NCI-H446 treated with DMSO at 0.1 percent for 48 hours (cell line): ENCODE measurements at regions not wholly inside any gene's neighbourhood (a gene's known extent, or its start where the extent isn't known, plus 50 kb on each side); places are given as distances from the start of the nearest gene placed in this dataset.

ENCODE experiments used
- DNase-seq: peaks from one replicate; lab custom pipeline; 2025; lab: John Stamatoyannopoulos, UW

DNA sequence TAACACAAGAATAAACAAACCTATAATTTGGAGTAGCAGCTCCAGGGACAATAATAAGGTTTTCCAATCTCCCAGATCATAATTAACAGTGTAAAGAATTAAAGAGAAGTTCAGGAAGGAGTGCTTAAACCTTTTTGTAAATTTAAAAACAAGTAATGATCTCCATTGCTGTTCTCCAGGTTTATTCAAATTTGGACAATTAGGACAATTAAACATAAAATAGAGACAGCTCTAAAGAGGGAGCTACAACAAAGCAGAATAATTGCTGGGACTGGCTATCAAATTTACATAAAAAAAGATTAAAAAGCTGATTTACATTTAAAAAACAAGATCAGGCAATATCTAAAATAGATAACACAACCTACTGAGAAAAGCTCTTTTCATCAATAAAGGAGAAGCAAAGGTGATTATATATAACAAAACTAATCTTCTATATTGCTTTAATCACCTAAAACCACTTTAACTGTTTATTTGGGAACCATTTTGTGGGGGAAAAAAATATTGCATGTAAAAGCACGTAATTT is 80.1 kb upstream of the CREB1 start:
- no peak for DNase-seq

DNA sequence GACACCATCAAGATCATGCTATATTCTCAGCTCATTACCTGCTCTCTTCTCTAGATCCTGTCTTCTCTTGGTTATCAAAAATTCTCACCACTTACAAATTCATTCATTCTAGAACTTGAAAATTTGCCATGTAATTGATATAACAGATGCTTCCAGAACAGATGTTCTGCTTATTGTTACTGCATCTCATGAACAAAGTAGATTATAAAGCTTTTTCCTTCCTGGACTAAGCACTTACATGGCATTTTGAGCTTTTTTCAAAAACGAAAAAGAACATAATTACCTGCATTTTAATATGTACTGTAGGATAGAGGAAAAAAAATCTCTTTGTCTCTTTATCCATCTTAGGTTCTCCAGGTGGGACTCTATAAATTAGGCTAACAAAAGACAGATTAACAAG is 79.6 kb upstream of the CREB1 start:
- DNase-seq: no peak

DNA sequence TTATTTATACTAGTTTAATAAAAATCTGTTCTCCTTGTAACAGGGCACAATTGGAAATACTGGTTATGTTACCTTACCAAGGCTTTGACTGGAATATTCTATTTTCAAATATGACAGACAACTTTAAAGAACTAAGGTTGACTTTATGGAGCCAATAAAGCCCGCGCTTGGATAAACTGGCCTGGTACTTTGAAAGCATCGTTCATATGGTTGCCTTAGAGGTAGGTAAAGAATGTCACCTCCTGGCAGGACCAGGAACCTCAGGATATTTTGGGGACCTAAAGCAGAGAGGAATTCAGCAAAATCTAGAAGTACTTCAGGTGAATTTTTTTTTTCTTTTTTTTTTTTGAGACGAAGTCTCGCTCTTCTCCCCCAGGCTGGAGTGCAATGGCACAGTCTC is 71.2 kb upstream of the CREB1 start:
- DNase-seq: no peak

DNA sequence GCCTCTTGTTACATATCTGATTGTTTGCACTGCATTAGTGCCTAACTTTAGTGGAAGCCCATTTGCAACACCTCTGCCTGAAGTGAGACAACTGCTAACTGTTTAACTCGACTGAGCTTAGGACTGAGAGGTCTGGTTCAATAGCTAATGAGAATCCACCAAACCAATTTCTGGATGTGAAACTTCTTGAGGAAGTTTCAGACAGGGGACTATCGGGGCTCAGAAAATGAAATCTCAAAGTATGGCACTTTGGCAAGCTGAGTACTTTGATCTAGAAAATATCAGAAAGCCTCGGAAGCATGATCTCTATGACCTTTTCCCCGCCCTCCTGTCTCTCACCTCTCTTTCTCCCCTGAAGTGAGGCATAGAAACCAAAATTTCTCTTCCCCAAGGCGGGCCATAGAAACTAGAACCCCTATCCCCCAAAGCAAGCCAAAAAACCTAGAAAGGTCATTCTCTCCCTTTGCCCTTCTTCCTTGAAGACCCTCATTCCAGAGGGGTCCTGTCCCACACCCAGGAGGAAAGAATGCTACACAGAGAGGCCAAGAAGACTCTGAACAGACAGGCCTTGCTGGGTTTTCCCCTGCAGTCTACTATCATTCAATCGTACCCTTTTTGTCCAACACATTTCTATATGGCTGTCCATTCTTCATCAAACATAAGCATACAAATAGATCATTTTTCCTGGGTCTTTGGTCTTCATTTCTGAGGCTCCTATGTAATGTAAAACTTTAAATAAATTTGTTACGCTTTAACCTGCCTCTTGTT is 69.6 kb upstream of the CREB1 start:
- no peak for DNase-seq

DNA sequence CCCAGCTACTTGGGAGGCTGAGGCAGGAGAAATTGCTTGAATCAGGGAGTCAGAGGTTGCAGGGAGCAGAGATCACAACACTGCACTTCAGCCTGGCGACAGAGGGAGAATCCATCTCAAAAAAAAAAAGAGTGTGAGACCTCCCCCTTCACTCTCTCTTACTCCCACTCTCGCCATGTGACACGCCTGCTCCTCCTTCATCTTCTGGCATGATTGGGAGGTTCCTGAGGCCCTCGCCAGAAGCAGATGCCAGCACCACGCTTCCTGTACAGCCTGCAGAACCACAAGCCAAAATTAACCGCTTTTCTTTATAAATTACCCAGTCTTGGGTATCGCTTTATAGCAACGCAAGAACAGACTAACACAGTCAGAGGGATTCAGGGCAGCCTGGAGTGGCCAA is 66.3 kb upstream of the CREB1 start:
- DNase-seq: peak; percentile 36

DNA sequence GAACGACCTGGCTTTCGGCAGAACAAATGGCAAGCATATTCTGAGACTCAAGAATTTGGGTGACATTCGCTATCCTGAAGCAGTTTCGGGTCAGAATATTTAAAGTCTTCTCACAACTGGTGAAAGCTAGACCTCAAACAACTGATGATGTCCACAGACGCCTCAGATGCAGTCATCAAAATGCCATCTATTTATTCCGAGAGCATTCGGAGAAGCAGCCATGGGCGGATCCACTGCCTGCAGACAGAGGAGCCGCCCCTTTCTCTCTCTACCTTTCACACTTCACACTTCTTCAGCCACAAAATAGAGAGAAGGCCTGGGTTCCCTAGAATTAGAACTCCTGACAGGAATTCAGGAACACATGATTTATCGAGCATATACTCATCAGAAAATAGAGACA is 65.8 kb upstream of the CREB1 start:
- no peak for DNase-seq

DNA sequence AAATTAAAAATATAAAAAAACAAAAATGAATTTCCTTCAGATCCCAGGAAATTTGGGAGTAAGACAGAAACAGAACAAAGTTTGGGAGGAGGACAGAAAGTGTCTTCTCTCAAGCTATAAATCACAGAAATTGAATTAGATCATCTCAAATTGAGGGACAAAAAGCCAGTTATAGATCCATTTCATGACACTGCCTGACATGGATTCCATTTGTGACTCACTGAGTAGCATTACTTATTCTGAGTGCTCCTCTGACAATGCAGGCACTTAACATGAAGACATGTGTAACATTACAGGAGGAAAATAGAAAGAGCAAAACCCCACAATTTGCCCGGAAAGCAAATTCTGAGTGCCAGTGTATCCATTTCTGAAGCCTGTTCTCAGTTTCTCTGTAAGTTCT is 63.9 kb upstream of the CREB1 start:
- DNase-seq: no peak

DNA sequence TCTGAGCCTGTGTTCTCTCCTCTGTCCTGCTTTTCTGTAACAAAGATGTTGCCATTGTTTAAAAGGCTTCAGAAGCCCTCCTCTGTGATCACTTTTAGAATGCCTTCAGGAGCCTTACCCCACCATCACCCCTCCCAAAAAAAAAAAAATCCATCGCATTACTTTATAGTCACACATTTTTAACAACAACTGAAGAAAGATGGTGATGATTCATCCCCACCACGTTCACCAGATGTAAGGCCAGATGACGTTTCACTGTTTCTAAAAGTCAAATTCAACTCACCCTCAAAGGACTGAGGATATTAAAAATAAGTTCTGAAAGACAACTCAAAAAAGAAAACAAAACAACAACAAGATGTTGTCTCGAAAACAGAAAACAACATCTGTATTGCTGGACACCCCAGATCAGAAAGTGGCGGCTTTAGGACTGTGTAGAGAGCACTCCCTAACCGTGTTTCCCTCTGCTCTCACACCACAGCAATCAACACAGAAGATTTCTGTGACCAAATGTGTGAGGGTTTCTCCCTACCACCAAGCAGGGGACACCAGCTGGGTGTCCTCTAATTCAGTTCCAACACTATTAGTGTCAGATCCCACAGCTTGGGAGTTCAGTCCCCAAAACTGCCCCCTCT is 61.9 kb upstream of the CREB1 start:
- DNase-seq: no peak

DNA sequence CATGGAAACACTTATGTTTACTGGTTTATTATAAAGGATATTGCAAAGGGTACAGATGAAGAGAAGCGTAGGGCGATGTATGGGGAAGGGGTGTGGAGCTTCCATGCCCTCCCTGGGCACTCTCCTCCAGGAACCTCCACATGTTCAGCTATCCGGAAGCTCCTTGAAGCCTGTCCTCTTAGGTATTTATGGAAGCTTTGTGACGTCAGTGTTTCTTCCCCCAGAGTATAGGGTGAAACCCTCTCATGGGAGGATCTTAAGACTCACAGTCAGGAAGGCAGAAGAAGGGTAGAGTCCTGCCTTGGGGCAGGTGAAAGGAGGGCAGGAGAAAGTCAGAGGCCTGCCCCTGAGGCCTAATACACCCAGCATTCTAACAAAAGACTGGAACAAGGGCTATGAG is 61.3 kb upstream of the CREB1 start:
- no peak for DNase-seq

DNA sequence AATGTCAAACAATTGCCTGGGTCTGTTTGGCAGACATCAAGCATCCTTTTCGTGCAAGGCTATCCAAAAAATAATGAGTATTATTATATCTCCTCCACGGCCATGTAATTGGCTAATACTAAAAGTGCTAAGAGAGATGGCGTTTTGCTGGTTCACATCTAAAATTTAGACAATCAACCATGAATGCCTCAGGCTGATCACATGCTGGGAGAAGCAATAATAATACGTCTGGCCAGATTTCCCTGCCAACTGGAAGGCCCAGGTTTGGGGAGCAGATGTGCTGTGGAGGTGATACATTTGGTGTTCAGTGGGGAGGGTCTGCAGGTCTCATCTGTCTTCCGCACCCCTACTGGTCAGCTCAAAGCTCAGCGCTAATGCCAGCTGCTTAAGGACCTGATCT is 60.3 kb upstream of the CREB1 start:
- DNase-seq: peak; percentile 64

DNA sequence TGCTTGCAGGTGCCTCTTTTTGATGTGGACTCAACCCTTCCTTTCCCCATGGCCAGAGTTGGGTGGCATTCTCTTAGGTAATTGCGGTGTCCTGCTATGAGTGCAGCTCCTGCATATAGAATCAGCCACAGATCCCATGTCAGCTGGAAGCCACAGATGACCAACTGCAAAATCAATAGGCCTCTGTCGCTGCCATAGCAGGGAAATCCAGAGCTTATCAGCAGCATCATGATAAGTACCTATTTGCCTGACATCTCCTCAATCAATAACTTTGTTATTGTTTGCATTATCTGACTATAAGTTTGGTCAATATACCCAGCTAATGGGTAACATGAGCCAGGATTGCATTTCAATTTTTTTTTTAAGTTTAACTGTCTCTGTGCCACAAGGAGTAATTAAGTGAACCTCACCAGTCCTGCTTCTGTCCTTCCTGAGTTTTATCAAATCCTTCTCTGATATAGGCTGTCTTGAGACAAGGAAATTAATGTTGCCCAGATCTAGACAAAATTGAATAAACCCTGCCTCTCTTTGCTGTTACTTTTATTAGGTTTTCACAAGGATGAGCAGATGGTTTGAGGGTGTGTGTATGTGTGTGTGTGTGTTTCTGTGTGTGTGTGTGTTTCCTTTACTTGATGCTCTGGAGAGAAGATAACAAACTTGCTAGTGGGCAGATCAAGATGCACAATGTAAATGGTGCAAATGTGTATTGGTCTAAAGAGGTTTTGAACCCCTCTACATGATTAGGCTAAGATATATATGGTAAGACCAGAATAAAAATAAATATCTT is 59.6 kb upstream of the CREB1 start:
- DNase-seq: peak; percentile 58

DNA sequence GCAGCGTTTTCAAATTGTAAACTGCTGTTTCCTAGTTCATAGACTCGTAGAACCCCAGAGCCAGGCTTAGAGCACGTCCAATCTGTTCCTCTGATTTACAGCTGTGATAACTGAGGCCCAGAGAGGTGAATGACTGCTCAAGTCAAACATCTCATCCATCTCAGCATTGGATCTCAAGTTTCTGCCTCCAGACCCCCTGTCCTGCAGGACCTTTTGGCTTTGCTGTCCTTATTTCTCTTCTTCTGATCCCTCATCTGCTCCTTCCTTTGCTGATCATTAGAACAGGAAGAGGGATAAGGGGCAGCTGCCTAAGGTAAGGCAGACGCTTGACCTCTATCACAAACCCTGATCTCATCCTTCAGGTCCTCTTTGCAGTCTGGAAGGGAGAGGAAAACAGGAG is 58.5 kb upstream of the CREB1 start:
- DNase-seq: no peak

DNA sequence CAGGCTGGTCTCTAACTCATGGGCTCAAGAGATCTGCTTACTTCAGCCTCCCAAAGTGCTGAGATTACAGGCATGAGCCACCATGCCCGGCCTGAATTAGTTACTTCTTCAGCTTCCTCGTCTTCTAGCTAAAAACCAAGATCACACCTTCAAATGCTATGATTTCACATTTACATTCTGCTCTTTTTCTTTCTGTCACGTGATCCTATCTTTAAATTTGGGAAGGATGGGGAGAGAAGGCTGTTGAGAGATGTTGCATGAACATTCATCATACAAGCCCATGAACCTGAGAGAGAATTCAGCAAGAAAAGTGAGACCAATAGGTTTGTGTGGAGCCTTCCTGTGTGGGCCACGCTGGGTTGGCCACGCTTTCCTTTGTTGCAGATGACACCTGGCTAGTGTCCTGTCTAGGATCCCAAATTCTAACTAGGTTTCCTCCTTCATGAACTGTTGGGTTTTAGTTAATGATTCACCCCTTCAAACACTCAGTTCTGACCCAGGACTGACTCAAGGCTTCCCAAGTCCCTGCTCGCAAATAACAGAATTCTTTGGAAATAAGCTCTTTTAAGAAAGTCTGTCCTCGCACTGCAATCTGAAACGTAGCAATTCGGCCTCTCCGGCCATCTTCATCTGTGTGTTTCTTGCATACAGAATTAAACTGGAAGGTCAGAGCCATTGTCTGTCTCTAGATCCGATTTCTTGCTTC is 57.3 kb upstream of the CREB1 start:
- DNase-seq: no peak

DNA sequence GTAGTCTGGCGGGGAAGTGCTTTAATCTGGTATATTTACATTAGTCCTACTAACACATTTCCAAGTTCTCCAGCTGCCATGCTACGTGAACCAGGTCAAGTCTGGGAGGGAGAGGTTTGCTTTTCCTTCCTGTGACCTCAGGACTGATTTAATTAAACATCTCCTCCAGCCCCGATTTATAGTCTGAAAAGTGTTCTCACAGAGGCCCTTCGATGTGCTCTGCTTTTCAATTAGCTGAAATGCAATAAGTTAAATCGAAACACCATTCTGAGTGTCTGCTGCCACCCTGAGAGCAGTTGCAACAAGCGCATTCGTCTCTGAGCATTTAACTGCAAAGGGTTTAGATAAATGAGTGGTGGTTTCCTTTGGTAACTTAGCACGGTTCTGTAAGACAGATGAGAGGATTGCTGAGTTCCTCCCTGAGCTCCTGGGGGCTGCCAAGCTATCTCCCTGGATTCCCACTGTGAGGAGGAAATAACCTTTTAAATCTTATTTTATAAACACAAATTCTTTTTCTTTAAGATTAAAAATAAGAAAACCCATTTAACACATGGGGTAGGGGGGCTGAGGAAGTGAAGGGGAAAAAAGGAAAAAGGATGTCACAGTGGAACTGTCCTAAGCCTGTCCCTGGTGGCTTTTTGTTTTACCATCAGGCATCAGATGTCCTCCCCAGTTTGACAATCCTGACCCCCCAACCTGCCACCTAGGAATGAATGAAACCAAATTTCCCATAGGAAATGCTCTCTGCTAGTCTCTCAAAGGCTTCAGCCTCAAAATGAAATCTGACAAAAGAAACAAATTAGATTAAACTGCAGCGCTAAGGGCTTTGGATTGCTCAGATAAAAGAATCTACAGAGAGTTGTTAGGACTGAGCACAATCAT is 56.5 kb upstream of the CREB1 start:
- peak; percentile 88 for DNase-seq

DNA sequence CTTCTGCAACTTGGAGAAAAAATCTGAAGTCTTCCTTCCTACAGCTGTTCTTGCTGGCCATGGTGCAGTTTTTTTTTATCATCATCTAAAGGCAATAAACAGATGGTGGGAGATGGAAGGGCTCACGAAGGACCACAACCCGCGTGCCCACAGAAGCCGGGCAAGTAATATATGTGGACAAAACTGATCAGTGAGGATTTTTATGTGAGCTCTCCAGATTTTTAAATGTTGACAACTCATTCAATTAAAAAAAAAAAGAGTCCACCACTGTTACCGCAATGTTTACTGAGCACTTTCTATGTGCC is 55.9 kb upstream of the CREB1 start:
- no peak for DNase-seq

DNA sequence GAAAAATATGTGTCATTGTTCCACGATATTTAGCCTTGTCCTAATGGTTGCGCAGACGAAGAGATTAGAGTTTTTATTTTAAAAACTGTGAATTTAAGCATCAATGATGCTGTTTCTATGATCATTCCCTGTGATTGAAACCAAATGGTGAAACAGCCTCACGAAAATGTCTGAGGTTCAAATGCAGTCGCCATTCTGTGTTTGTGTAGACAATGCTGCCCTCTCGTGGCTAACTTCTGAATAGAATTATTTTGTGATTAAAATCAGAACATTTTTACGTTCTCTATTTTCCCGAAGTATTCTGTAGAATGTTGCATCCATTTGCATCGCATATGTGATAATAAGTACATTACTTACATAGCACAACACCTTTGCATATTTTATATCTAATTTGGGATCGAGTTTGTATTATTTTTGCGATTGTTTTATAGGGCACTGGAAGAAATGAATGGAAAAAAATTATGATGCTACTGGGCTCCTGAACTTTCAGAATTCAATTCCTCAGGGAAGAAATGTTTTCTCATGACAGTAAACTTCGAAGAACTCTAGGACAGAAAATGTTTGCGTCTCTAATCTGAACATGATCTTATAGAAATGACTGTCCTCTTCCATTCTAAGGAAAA is 54.8 kb upstream of the CREB1 start:
- DNase-seq: peak; percentile 38

DNA sequence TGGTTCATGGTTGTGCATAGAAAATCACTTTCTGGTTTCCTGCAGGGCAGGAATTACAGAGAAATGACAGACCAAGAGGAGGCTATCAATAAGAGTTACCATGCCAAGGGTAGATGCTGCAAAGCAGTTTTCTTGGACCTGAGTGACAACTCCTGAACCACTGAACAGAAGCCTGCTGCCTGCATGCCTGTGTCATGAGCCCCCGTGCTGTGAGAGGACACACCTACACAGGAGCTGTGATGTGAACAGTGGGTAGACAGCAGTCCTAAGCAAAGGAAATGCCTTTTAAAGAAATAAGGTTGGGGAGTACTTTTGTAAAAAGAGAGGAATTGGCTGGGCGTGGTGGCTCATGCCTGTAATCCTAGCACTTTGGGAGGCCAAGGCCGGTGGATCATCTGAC is 54.2 kb upstream of the CREB1 start:
- DNase-seq: no peak

DNA sequence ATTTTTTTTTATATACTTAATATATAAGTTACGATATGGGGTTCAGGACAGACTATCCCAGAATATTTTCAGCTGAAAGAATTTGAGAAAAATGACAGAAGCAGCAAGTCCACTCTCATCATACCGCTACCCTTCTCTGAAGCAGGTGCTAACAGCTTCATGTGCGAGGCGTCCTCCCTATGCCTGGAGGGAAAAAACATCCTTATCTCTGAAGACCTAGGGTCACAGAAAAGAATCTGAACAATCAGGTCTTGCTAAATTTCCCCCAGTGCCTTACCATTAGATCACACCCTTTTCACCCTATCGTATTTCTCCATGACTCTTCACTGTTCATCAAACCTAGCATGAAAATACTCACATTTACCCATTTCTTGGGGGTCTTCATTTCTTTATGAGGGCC is 51.9 kb upstream of the CREB1 start:
- DNase-seq: no peak

DNA sequence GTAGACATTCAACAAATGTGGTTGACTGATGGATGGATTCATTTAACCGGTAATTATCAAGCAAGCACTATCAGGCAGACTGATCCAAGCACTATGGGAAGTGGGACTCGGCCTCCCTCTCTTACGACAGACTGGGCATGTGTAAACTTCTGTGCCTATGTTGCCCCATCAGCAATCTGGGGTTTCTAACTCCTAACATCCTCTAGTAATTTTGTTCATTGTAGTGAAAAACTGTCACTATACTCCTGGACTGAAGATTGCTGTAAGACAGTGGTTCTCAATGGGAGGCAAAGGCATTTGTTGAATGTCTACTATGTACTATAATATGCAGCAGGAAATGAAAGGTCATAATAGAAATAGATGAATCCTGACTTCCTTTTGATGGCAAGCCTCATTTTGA is 51.2 kb upstream of the CREB1 start:
- DNase-seq: no peak

DNA sequence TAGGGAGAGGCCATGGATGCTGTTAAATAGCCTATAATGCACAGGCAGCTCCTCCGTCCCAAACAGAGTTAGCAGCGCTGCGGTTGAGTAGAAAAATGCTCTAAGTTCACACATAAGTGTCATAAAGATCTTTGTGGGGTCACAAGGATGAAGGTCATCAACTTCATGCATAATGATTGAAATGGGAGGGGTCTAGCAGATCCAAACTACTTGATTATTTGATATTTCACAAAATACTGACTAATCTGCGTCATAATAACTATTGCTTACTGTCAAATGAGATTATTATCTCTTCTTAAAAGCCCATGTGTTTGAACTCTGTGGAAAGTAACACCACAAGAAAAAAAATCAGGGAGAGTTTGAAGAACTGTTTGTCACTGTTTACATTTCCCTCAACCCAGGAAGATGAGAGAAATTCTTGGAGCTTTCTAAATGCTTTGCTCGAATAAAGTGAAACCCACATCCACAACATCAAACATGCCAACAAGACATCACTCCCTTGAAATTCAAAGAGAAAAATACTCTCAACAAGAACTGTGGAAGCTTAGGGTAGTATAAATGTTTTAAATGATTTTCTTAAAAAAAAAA is 50.5 kb upstream of the CREB1 start:
- no peak for DNase-seq
